T-helper 17 cell (primary cell): ENCODE measurements at regions not wholly inside any gene's neighbourhood (a gene's known extent, or its start where the extent isn't known, plus 50 kb on each side); places are given as distances from the start of the nearest gene placed in this dataset.

Source experiments
- ATAC-seq: fragments of 150-1000 bp; cut with Tn5 transposase; 2 replicates; pipeline ENCODE4 v1.10.0; 2021; ENCODE audit warnings: mild to moderate bottlenecking, moderate library complexity
- DNase-seq, 3 donors: peaks; one replicate each; pipeline versions ENCODE4 v3.0.0 to v3.0.0-alpha.2; 2020 to 2021
- H3K9me3 ChIP-seq: one replicate; pipeline ENCODE4 v1.7.0; 2013; ENCODE audit warnings: low read length, mild to moderate bottlenecking; ENCODE audit not compliant: control insufficient read depth, poor library complexity, severe bottlenecking
- H3K27ac Mint-ChIP-seq: one replicate; pipeline ENCODE4 v1.8.0; 2022; ENCODE audit warnings: mild to moderate bottlenecking, moderate library complexity, mixed read lengths
- H3K27me3 Mint-ChIP-seq: one replicate; pipeline ENCODE4 v1.8.0; 2022; ENCODE audit warnings: mixed read lengths
- H3K36me3 Mint-ChIP-seq: one replicate; pipeline ENCODE4 v1.8.0; 2022; ENCODE audit warnings: low read depth, mixed read lengths
- H3K4me1 Mint-ChIP-seq: one replicate; pipeline ENCODE4 v1.8.0; 2022; ENCODE audit warnings: mild to moderate bottlenecking, mixed read lengths
- H3K4me3 Mint-ChIP-seq: one replicate; pipeline ENCODE4 v1.8.0; 2022; ENCODE audit warnings: mild to moderate bottlenecking, moderate library complexity, mixed read lengths

- ATAC-seq = no peak
- Mint-ChIP-seq H3K27ac (no peak overlapping the region), H3K27me3 (no peaks in the 10 kb centered on the region)
Observed at GRCh38 chrX:150152546-150152945, 210.6 kb upstream of the MAMLD1 start.

GRCh38 chrX:150155436-150156035 lies 207.6 kb upstream of the MAMLD1 start:
- no peak for ATAC-seq
- Mint-ChIP-seq H3K27me3 (no peaks in the 10 kb centered on the region), H3K4me1 (no peaks in the 10 kb centered on the region), H3K36me3 (no peaks in the 10 kb centered on the region), H3K4me3 (no peak overlapping the region), H3K27ac (no peak overlapping the region)
- no peak for DNase-seq
- no peaks in the 10 kb centered on the region for H3K9me3 ChIP-seq

More at GRCh38 chrX:150152546-150152945, 210.6 kb upstream of the MAMLD1 start:
- Mint-ChIP-seq H3K36me3 (no peaks in the 10 kb centered on the region), H3K4me3 (no peak overlapping the region), H3K4me1 (no peaks in the 10 kb centered on the region)
- no peaks in the 10 kb centered on the region for H3K9me3 ChIP-seq
- DNase-seq = no peak

GRCh38 chrX:150156615-150157014 lies 206.5 kb upstream of the MAMLD1 start:
- DNase-seq (no peak), ATAC-seq (no peak)
- H3K4me3 Mint-ChIP-seq = no peak overlapping the region
- no peaks in the 10 kb centered on the region for H3K9me3 ChIP-seq
- H3K4me1 Mint-ChIP-seq = no peaks in the 10 kb centered on the region
- H3K27me3 Mint-ChIP-seq = no peaks in the 10 kb centered on the region
- no peak overlapping the region for H3K27ac Mint-ChIP-seq
- H3K36me3 Mint-ChIP-seq = no peaks in the 10 kb centered on the region

- Mint-ChIP-seq H3K27me3 (no peaks in the 10 kb centered on the region), H3K4me3 (no peak overlapping the region), H3K36me3 (no peaks in the 10 kb centered on the region), H3K4me1 (no peaks in the 10 kb centered on the region), H3K27ac (no peak overlapping the region)
- DNase-seq (no peak), ATAC-seq (no peak)
- no peaks in the 10 kb centered on the region for H3K9me3 ChIP-seq
Observed at GRCh38 chrX:150157291-150157690, 205.8 kb upstream of the MAMLD1 start.

GRCh38 chrX:150158554-150159332 lies 204.4 kb upstream of the MAMLD1 start:
- H3K4me3 Mint-ChIP-seq = no peak overlapping the region
- no peak overlapping the region for H3K27ac Mint-ChIP-seq
- H3K27me3 Mint-ChIP-seq = no peaks in the 10 kb centered on the region
- DNase-seq (no peak), ATAC-seq (no peak)
- H3K9me3 ChIP-seq = no peaks in the 10 kb centered on the region
- H3K36me3 Mint-ChIP-seq = no peaks in the 10 kb centered on the region
- H3K4me1 Mint-ChIP-seq = no peaks in the 10 kb centered on the region

- Mint-ChIP-seq H3K4me1 (no peaks in the 10 kb centered on the region), H3K4me3 (no peak overlapping the region), H3K27ac (no peak overlapping the region), H3K36me3 (no peaks in the 10 kb centered on the region), H3K27me3 (no peaks in the 10 kb centered on the region)
- DNase-seq (no peak), ATAC-seq (no peak)
- H3K9me3 ChIP-seq = no peaks in the 10 kb centered on the region
Observed at GRCh38 chrX:150159537-150159936, 203.6 kb upstream of the MAMLD1 start.

- Mint-ChIP-seq H3K4me1 (no peaks in the 10 kb centered on the region), H3K4me3 (no peak overlapping the region), H3K27ac (no peak overlapping the region), H3K36me3 (no peaks in the 10 kb centered on the region), H3K27me3 (no peaks in the 10 kb centered on the region)
- H3K9me3 ChIP-seq = no peaks in the 10 kb centered on the region
- ATAC-seq (no peak), DNase-seq (no peak)
Observed at GRCh38 chrX:150160656-150161055, 202.5 kb upstream of the MAMLD1 start.

- ATAC-seq = no peak
Observed at GRCh38 chrX:150161193-150161592, 201.9 kb upstream of the MAMLD1 start.

GRCh38 chrX:150162141-150162540 lies 201.0 kb upstream of the MAMLD1 start:
- Mint-ChIP-seq H3K27me3 (no peaks in the 10 kb centered on the region), H3K27ac (no peak overlapping the region), H3K4me3 (no peak overlapping the region), H3K36me3 (no peaks in the 10 kb centered on the region), H3K4me1 (no peaks in the 10 kb centered on the region)
- no peak for DNase-seq
- no peaks in the 10 kb centered on the region for H3K9me3 ChIP-seq
- ATAC-seq = no peak

More at GRCh38 chrX:150161193-150161592, 201.9 kb upstream of the MAMLD1 start:
- no peak overlapping the region for H3K4me3 Mint-ChIP-seq
- no peaks in the 10 kb centered on the region for H3K4me1 Mint-ChIP-seq
- no peak for DNase-seq
- no peaks in the 10 kb centered on the region for H3K36me3 Mint-ChIP-seq
- H3K27ac Mint-ChIP-seq = no peak overlapping the region
- H3K27me3 Mint-ChIP-seq = no peaks in the 10 kb centered on the region
- H3K9me3 ChIP-seq = no peaks in the 10 kb centered on the region

GRCh38 chrX:150163221-150163930 lies 199.7 kb upstream of the MAMLD1 start:
- H3K27me3 Mint-ChIP-seq = no peaks in the 10 kb centered on the region

GRCh38 chrX:150163956-150164726 lies 199.0 kb upstream of the MAMLD1 start:
- ATAC-seq (no peak), DNase-seq (no peak)
- Mint-ChIP-seq H3K36me3 (no peaks in the 10 kb centered on the region), H3K4me3 (no peak overlapping the region), H3K4me1 (no peaks in the 10 kb centered on the region), H3K27me3 (no peaks in the 10 kb centered on the region), H3K27ac (no peak overlapping the region)
- no peaks in the 10 kb centered on the region for H3K9me3 ChIP-seq

More at GRCh38 chrX:150163221-150163930, 199.7 kb upstream of the MAMLD1 start:
- Mint-ChIP-seq H3K27ac (no peak overlapping the region), H3K36me3 (no peaks in the 10 kb centered on the region), H3K4me3 (no peak overlapping the region), H3K4me1 (no peaks in the 10 kb centered on the region)
- no peaks in the 10 kb centered on the region for H3K9me3 ChIP-seq
- DNase-seq (no peak), ATAC-seq (no peak)

GRCh38 chrX:150164971-150165600 lies 198.0 kb upstream of the MAMLD1 start:
- no peaks in the 10 kb centered on the region for H3K9me3 ChIP-seq
- no peak overlapping the region for H3K27ac Mint-ChIP-seq
- no peaks in the 10 kb centered on the region for H3K36me3 Mint-ChIP-seq
- no peak overlapping the region for H3K4me3 Mint-ChIP-seq
- H3K27me3 Mint-ChIP-seq = no peaks in the 10 kb centered on the region
- DNase-seq (no peak), ATAC-seq (no peak)
- no peaks in the 10 kb centered on the region for H3K4me1 Mint-ChIP-seq
